LNCAP (cell line): ENCODE measurements at regions not wholly inside any gene's neighbourhood (a gene's known extent, or its start where the extent isn't known, plus 50 kb on each side); places are given as distances from the start of the nearest gene placed in this dataset.

Source experiments
- CTCF ChIP-seq: fragments of 450-650 bp; IDR thresholded peaks from 2 replicates; pipeline ENCODE4 v1.5.1; 2017; ENCODE audit warnings: mild to moderate bottlenecking

GRCh38 chr17:13352747-13353415 is 248.8 kb downstream of the HS3ST3A1 start:
- no peak for TF ChIP-seq CTCF

GRCh38 chr17:13351046-13351445 is 250.7 kb downstream of the HS3ST3A1 start:
- no peak for TF ChIP-seq CTCF

GRCh38 chr17:13350466-13350865 is 251.3 kb downstream of the HS3ST3A1 start:
- no peak for TF ChIP-seq CTCF

GRCh38 chr17:13346996-13347762 is 254.6 kb downstream of the HS3ST3A1 start:
- TF ChIP-seq CTCF: no peak

- no peak for TF ChIP-seq CTCF
Observed at GRCh38 chr17:13346592-13346991, 255.1 kb downstream of the HS3ST3A1 start.

- TF ChIP-seq CTCF: no peak
Observed at GRCh38 chr17:13346081-13346533, 255.6 kb downstream of the HS3ST3A1 start.

GRCh38 chr17:13338421-13338820 is 263.3 kb downstream of the HS3ST3A1 start:
- no peak for TF ChIP-seq CTCF
